ENCODE measurements at regions not wholly inside any gene's neighbourhood (a gene's known extent, or its start where the extent isn't known, plus 50 kb on each side); places are given as distances from the start of the nearest gene placed in this dataset.

GRCh38 chr11:38819981-38820380 is 2221.9 kb upstream of the RAG2 start:
- H3K27me3 ChIP-seq (ENCODE audit: insufficient read depth, low read length) = no peaks in the 10 kb centered on the region
- H3K27ac ChIP-seq (ENCODE audit: low read depth, low read length) = no peak overlapping the region
- no peak overlapping the region for H2AFZ ChIP-seq (ENCODE audit: low read length, unreplicated experiment)
- H3K4me1 ChIP-seq (ENCODE audit: control insufficient read depth, insufficient read depth, low read length, unreplicated experiment) = no peaks in the 10 kb centered on the region
- H3K36me3 ChIP-seq (ENCODE audit: insufficient read depth, low read length) = no peaks in the 10 kb centered on the region
- H3K79me2 ChIP-seq (ENCODE audit: control insufficient read depth, insufficient read depth, low read length, unreplicated experiment) = no peaks in the 10 kb centered on the region
- no peak overlapping the region for H3K4me3 ChIP-seq (ENCODE audit: low read depth, low read length)

DNA sequence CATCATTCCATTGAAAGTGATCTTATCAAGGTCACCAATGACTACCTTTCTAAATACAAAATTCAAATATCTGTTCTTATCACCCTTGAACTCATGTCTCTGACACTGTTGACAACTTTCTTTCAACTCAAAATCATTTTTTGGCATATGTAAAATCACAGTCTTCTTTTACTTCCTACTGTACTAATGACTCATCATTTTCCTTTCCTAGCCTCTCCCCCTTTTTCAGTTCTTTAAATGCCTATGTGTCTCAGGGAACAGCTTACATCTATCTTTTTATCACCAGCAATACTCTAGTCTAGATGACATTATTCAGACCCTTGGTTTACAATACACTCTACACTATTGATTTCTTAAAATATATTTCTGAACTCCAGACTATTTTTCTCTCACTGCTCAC is 2220.7 kb upstream of the RAG2 start:
- no peak overlapping the region for H3K4me3 ChIP-seq (ENCODE audit: low read depth, low read length)
- no peaks in the 10 kb centered on the region for H3K36me3 ChIP-seq (ENCODE audit: insufficient read depth, low read length)
- H3K4me1 ChIP-seq (ENCODE audit: control insufficient read depth, insufficient read depth, low read length, unreplicated experiment) = no peaks in the 10 kb centered on the region
- H2AFZ ChIP-seq (ENCODE audit: low read length, unreplicated experiment) = no peak overlapping the region
- no peaks in the 10 kb centered on the region for H3K79me2 ChIP-seq (ENCODE audit: control insufficient read depth, insufficient read depth, low read length, unreplicated experiment)
- no peaks in the 10 kb centered on the region for H3K27me3 ChIP-seq (ENCODE audit: insufficient read depth, low read length)
- no peak overlapping the region for H3K27ac ChIP-seq (ENCODE audit: low read depth, low read length)

DNA sequence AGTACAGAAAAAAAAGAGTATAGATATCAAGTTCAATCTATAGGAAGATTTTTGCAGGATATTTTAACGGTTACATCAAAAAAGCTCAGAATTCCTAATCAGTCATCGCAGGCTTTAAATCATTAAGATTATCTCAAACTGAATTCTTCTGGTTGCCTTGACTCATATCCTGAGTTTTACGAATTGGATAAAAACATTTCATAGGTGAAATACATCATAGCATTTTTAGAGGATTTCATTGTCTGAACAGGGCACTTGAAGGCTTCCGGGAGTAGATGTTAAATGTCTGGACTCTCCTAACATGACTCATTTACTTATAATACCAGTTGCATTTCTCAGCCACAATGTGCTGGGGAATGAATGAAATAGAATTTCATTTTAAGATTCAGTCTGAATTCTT is 2216.6 kb upstream of the RAG2 start:
- no peak overlapping the region for H3K4me3 ChIP-seq (ENCODE audit: low read depth, low read length)
- no peak overlapping the region for H2AFZ ChIP-seq (ENCODE audit: low read length, unreplicated experiment)
- no peaks in the 10 kb centered on the region for H3K4me1 ChIP-seq (ENCODE audit: control insufficient read depth, insufficient read depth, low read length, unreplicated experiment)
- H3K79me2 ChIP-seq (ENCODE audit: control insufficient read depth, insufficient read depth, low read length, unreplicated experiment) = no peaks in the 10 kb centered on the region
- H3K36me3 ChIP-seq (ENCODE audit: insufficient read depth, low read length) = no peaks in the 10 kb centered on the region
- H3K27me3 ChIP-seq (ENCODE audit: insufficient read depth, low read length) = no peaks in the 10 kb centered on the region
- no peak overlapping the region for H3K27ac ChIP-seq (ENCODE audit: low read depth, low read length)

DNA sequence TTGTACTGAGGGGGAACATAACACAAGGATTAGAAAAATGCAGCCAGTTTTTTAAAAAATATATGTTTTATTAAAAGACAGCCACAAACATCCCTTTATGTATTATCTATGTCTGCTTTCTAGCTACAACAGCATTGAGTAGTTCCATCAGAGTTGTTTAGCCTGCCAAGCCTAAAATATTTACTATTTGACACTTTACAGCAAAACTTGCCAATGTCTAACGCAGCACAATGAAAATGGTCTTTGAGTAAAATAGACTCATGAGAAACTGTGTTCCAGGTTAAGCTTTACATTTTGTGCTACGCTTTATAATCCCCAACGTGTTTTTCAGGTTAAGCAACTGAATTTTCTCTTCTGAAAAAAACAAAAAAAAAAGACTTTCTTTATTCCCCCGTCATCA is 2211.5 kb upstream of the RAG2 start:
- Histone ChIP-seq H3K36me3 (ENCODE audit: insufficient read depth, low read length) (no peaks in the 10 kb centered on the region), H3K4me1 (ENCODE audit: control insufficient read depth, insufficient read depth, low read length, unreplicated experiment) (no peaks in the 10 kb centered on the region), H3K27ac (ENCODE audit: low read depth, low read length) (no peak overlapping the region), H3K27me3 (ENCODE audit: insufficient read depth, low read length) (no peaks in the 10 kb centered on the region), H3K4me3 (ENCODE audit: low read depth, low read length) (no peak overlapping the region), H2AFZ (ENCODE audit: low read length, unreplicated experiment) (no peak overlapping the region), H3K79me2 (ENCODE audit: control insufficient read depth, insufficient read depth, low read length, unreplicated experiment) (no peaks in the 10 kb centered on the region)

GRCh38 chr11:38796281-38796680 is 2198.2 kb upstream of the RAG2 start:
- H3K4me1 ChIP-seq (ENCODE audit: control insufficient read depth, insufficient read depth, low read length, unreplicated experiment) = no peaks in the 10 kb centered on the region
- H3K36me3 ChIP-seq (ENCODE audit: insufficient read depth, low read length) = no peaks in the 10 kb centered on the region

DNA sequence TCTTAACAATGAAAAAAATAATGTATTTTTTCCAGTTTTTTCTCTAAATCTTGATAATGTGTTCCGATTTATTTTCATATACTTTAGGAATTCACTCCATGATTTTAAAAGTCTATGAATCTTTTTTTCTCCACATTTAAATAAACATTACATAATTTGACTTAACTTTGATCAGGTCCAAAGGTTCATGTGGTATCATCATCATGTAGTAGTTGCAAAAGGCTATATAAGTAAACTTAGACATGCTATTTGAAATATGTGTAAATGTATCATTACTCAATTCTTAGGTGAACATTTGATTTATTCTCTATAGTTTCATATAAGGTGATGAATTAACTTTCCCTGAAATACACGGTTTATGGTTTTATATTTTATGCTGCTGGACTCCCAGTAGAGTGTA is 2197.0 kb upstream of the RAG2 start:
- H3K27me3 ChIP-seq (ENCODE audit: insufficient read depth, low read length) = no peaks in the 10 kb centered on the region
- H3K79me2 ChIP-seq (ENCODE audit: control insufficient read depth, insufficient read depth, low read length, unreplicated experiment) = no peaks in the 10 kb centered on the region
- no peaks in the 10 kb centered on the region for H3K4me1 ChIP-seq (ENCODE audit: control insufficient read depth, insufficient read depth, low read length, unreplicated experiment)
- H3K4me3 ChIP-seq (ENCODE audit: low read depth, low read length) = no peak overlapping the region
- no peak overlapping the region for H3K27ac ChIP-seq (ENCODE audit: low read depth, low read length)
- H2AFZ ChIP-seq (ENCODE audit: low read length, unreplicated experiment) = no peak overlapping the region
- H3K36me3 ChIP-seq (ENCODE audit: insufficient read depth, low read length) = no peaks in the 10 kb centered on the region

More at GRCh38 chr11:38796281-38796680, 2198.2 kb upstream of the RAG2 start:
- H3K79me2 ChIP-seq (ENCODE audit: control insufficient read depth, insufficient read depth, low read length, unreplicated experiment) = no peaks in the 10 kb centered on the region
- no peak overlapping the region for H3K4me3 ChIP-seq (ENCODE audit: low read depth, low read length)
- H3K27ac ChIP-seq (ENCODE audit: low read depth, low read length) = no peak overlapping the region
- H3K27me3 ChIP-seq (ENCODE audit: insufficient read depth, low read length) = no peaks in the 10 kb centered on the region
- no peak overlapping the region for H2AFZ ChIP-seq (ENCODE audit: low read length, unreplicated experiment)

DNA sequence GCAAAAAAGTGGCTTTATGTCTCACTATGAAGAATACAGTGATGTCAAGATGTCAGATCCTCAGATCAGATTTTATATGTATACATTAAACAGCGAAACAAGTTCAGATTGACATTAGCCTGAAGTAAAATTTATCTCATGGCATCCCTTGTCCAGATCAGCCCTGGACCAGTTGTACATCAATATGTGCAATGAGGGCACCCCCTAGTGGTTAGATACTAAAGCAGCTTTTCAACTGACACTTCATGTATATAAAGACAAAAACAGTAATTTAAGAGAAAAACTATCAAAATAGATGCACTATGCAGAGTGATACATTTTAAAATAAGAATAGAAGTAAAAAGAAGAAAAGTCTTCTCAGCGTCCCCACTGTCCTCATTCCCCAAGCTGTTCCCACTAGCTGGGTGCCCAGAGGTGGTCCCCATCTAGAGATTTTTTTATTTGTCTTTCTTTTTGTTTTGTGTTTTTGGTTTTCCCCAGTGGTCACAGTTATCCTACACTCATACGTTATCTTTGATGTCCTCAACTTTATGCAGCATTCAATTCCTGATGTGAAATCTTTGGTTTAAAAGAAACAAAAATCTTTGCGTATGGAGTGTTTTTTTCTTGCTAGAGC is 2193.4 kb upstream of the RAG2 start:
- Histone ChIP-seq H3K4me1 (ENCODE audit: control insufficient read depth, insufficient read depth, low read length, unreplicated experiment) (no peaks in the 10 kb centered on the region), H3K27ac (ENCODE audit: low read depth, low read length) (no peak overlapping the region), H2AFZ (ENCODE audit: low read length, unreplicated experiment) (no peak overlapping the region), H3K36me3 (ENCODE audit: insufficient read depth, low read length) (no peaks in the 10 kb centered on the region), H3K79me2 (ENCODE audit: control insufficient read depth, insufficient read depth, low read length, unreplicated experiment) (no peaks in the 10 kb centered on the region), H3K4me3 (ENCODE audit: low read depth, low read length) (no peak overlapping the region), H3K27me3 (ENCODE audit: insufficient read depth, low read length) (no peaks in the 10 kb centered on the region)

DNA sequence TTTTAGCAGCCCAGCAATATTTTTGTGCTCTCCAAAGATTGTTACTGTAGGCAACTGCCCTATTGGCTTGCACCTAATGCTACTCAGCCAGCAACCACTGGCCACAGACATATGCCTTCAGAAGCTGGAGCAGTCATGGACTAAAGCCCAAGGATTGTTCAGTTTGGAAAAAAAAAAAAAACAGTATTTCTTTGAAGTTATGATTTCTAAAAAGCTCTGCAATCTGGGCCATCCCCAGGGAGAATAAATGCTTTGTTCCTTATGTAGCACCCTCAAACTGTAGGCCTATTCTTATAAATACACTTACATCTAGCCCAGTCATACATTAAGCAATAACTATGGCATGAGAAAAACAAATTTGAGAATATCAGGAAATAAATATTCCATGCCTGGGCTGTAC is 2190.5 kb upstream of the RAG2 start:
- Histone ChIP-seq H3K79me2 (ENCODE audit: control insufficient read depth, insufficient read depth, low read length, unreplicated experiment) (no peaks in the 10 kb centered on the region), H2AFZ (ENCODE audit: low read length, unreplicated experiment) (no peak overlapping the region), H3K27me3 (ENCODE audit: insufficient read depth, low read length) (no peaks in the 10 kb centered on the region), H3K4me3 (ENCODE audit: low read depth, low read length) (no peak overlapping the region), H3K4me1 (ENCODE audit: control insufficient read depth, insufficient read depth, low read length, unreplicated experiment) (no peaks in the 10 kb centered on the region), H3K36me3 (ENCODE audit: insufficient read depth, low read length) (no peaks in the 10 kb centered on the region), H3K27ac (ENCODE audit: low read depth, low read length) (no peak overlapping the region)

- no peaks in the 10 kb centered on the region for H3K4me1 ChIP-seq (ENCODE audit: control insufficient read depth, insufficient read depth, low read length, unreplicated experiment)
- H3K27ac ChIP-seq (ENCODE audit: low read depth, low read length) = no peak overlapping the region
- H3K79me2 ChIP-seq (ENCODE audit: control insufficient read depth, insufficient read depth, low read length, unreplicated experiment) = no peaks in the 10 kb centered on the region
- no peak overlapping the region for H2AFZ ChIP-seq (ENCODE audit: low read length, unreplicated experiment)
- no peak overlapping the region for H3K4me3 ChIP-seq (ENCODE audit: low read depth, low read length)
- no peaks in the 10 kb centered on the region for H3K36me3 ChIP-seq (ENCODE audit: insufficient read depth, low read length)
- no peaks in the 10 kb centered on the region for H3K27me3 ChIP-seq (ENCODE audit: insufficient read depth, low read length)
Observed at GRCh38 chr11:38784164-38784563, 2186.1 kb upstream of the RAG2 start.

- Histone ChIP-seq H3K79me2 (ENCODE audit: control insufficient read depth, insufficient read depth, low read length, unreplicated experiment) (no peaks in the 10 kb centered on the region), H3K27me3 (ENCODE audit: insufficient read depth, low read length) (no peaks in the 10 kb centered on the region), H2AFZ (ENCODE audit: low read length, unreplicated experiment) (no peak overlapping the region), H3K4me3 (ENCODE audit: low read depth, low read length) (no peak overlapping the region), H3K27ac (ENCODE audit: low read depth, low read length) (no peak overlapping the region), H3K36me3 (ENCODE audit: insufficient read depth, low read length) (no peaks in the 10 kb centered on the region), H3K4me1 (ENCODE audit: control insufficient read depth, insufficient read depth, low read length, unreplicated experiment) (no peaks in the 10 kb centered on the region)
Observed at GRCh38 chr11:38766796-38767195, 2168.8 kb upstream of the RAG2 start.

GRCh38 chr11:38759394-38759793 is 2161.4 kb upstream of the RAG2 start:
- no peak overlapping the region for H3K4me3 ChIP-seq (ENCODE audit: low read depth, low read length)
- H3K36me3 ChIP-seq (ENCODE audit: insufficient read depth, low read length) = no peaks in the 10 kb centered on the region
- H3K27ac ChIP-seq (ENCODE audit: low read depth, low read length) = no peak overlapping the region
- no peak overlapping the region for H2AFZ ChIP-seq (ENCODE audit: low read length, unreplicated experiment)
- H3K4me1 ChIP-seq (ENCODE audit: control insufficient read depth, insufficient read depth, low read length, unreplicated experiment) = no peaks in the 10 kb centered on the region
- no peaks in the 10 kb centered on the region for H3K79me2 ChIP-seq (ENCODE audit: control insufficient read depth, insufficient read depth, low read length, unreplicated experiment)
- no peaks in the 10 kb centered on the region for H3K27me3 ChIP-seq (ENCODE audit: insufficient read depth, low read length)
